ENCODE measurements at regions not wholly inside any gene's neighbourhood (a gene's known extent, or its start where the extent isn't known, plus 50 kb on each side); places are given as distances from the start of the nearest gene placed in this dataset.
"Not testable (repeated sequence)": the region's sequence is repeated elsewhere in the genome, so short reads cannot be mapped to it uniquely, and the experiment has no call there.

GRCh38 chr3:6455031-6455430 lies 405.9 kb upstream of the GRM7 start:
- intact Hi-C loops (cut with DNase I), result no loop called here
- DNase-seq (no peak), ATAC-seq (peak; percentile 57 to 78)
- Histone ChIP-seq H3K4me1 (no peaks in the 10 kb centered on the region), H3K4me3 (no peak overlapping the region), H3K27ac (no peak overlapping the region), H3K36me3 (no peaks in the 10 kb centered on the region), H3K9me3 (no peaks in the 10 kb centered on the region), H3K27me3 (ENCODE audit: low read depth) (no peaks in the 10 kb centered on the region)
- TF ChIP-seq CTCF (IDR thresholded peaks at IDR 0.05), result no peak

GRCh38 chr3:6467186-6467585 lies 393.7 kb upstream of the GRM7 start:
- H3K9me3 ChIP-seq, result no peaks in the 10 kb centered on the region
- no peak overlapping the region for H3K4me3 ChIP-seq
- DNase-seq (no peak), ATAC-seq (no peak)
- no peak for TF ChIP-seq CTCF (IDR thresholded peaks at IDR 0.05)
- H3K36me3 ChIP-seq, result no peaks in the 10 kb centered on the region
- H3K4me1 ChIP-seq, result no peaks in the 10 kb centered on the region
- intact Hi-C loops (cut with DNase I), result no loop called here
- H3K27ac ChIP-seq, result no peak overlapping the region
- H3K27me3 ChIP-seq (ENCODE audit: low read depth), result no peaks in the 10 kb centered on the region

- intact Hi-C loops (cut with DNase I), result no loop called here
- Histone ChIP-seq H3K27ac (no peak overlapping the region), H3K36me3 (no peaks in the 10 kb centered on the region), H3K27me3 (ENCODE audit: low read depth) (no peaks in the 10 kb centered on the region), H3K4me3 (no peak overlapping the region), H3K4me1 (no peaks in the 10 kb centered on the region), H3K9me3 (no peaks in the 10 kb centered on the region)
- ATAC-seq, result no peak
- no peak for TF ChIP-seq CTCF (IDR thresholded peaks at IDR 0.05)
- no peak for DNase-seq
These were observed 392.3 kb upstream of the GRM7 start for GRCh38 chr3:6468589-6468988.

GRCh38 chr3:6471744-6472143 lies 389.2 kb upstream of the GRM7 start:
- no peak for TF ChIP-seq CTCF (IDR thresholded peaks at IDR 0.05)
- H3K36me3 ChIP-seq, result no peaks in the 10 kb centered on the region
- H3K4me3 ChIP-seq, result no peak overlapping the region
- DNase-seq, result no peak
- no peak for ATAC-seq
- no peaks in the 10 kb centered on the region for H3K4me1 ChIP-seq
- no peaks in the 10 kb centered on the region for H3K9me3 ChIP-seq
- intact Hi-C loops (cut with DNase I), result no loop called here
- H3K27ac ChIP-seq, result no peak overlapping the region
- no peaks in the 10 kb centered on the region for H3K27me3 ChIP-seq (ENCODE audit: low read depth)

- DNase-seq; H3K4me1 ChIP-seq; H3K9me3 ChIP-seq; H3K27ac ChIP-seq; H3K36me3 ChIP-seq; H3K27me3 ChIP-seq (ENCODE audit: low read depth); ATAC-seq; intact Hi-C loops (cut with DNase I); H3K4me3 ChIP-seq: not testable (repeated sequence)
These were observed 370.2 kb upstream of the GRM7 start for GRCh38 chr3:6490487-6491327.

DNA sequence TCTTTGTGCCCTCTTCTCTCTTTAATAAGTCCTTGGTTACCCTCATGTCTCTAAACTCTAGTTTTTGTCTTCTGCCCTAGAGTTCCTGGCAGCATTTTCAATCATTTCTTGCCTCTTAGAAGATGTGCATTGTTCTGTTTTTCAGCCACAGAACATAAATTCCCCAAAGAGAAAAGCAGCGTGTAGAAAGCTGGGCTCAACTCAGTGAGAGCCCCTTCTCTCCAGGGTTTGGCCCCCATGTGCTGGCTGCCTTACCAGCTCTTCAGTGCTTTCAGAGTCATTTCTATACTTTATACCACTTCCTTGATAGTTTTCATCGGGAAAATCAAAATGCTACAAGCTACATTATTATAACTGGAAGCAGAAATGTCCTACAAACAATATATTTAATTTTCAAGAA lies 369.1 kb upstream of the GRM7 start:
- intact Hi-C loops (cut with DNase I), result no loop called here
- no peak for ATAC-seq
- no peak overlapping the region for H3K27ac ChIP-seq
- H3K9me3 ChIP-seq, result no peaks in the 10 kb centered on the region
- no peak for DNase-seq
- H3K36me3 ChIP-seq, result no peaks in the 10 kb centered on the region
- no peaks in the 10 kb centered on the region for H3K4me1 ChIP-seq
- no peaks in the 10 kb centered on the region for H3K27me3 ChIP-seq (ENCODE audit: low read depth)
- no peak for TF ChIP-seq CTCF (IDR thresholded peaks at IDR 0.05)
- no peak overlapping the region for H3K4me3 ChIP-seq
